HFFc6 (cell line): ENCODE measurements at regions not wholly inside any gene's neighbourhood (a gene's known extent, or its start where the extent isn't known, plus 50 kb on each side); places are given as distances from the start of the nearest gene placed in this dataset.

Experiments
- DNase-seq: peaks from one replicate; pipeline ENCODE4 v3.0.0-alpha.2; 2018
- H3K27ac Mint-ChIP-seq: 2 replicates; pipeline ENCODE4 v1.8.0; 2020; ENCODE audit warnings: mild to moderate bottlenecking, mixed read lengths
- H3K27me3 Mint-ChIP-seq: 2 replicates; pipeline ENCODE4 v1.8.0; 2021; ENCODE audit warnings: mild to moderate bottlenecking, moderate library complexity, mixed read lengths; ENCODE audit not compliant: insufficient read depth
- H3K36me3 Mint-ChIP-seq: 2 replicates; pipeline ENCODE4 v1.8.0; 2021; ENCODE audit warnings: low read depth, mixed read lengths
- H3K4me1 Mint-ChIP-seq: 2 replicates; pipeline ENCODE4 v1.8.0; 2020; ENCODE audit warnings: low read depth, mixed read lengths
- H3K4me3 Mint-ChIP-seq: 2 replicates; pipeline ENCODE4 v1.8.0; 2020; ENCODE audit warnings: mild to moderate bottlenecking, moderate library complexity, mixed read lengths
- H3K9me3 Mint-ChIP-seq: 2 replicates; pipeline ENCODE4 v1.8.0; 2020; ENCODE audit warnings: mild to moderate bottlenecking, mixed read lengths
- CTCF ChIP-seq: fragments of 200-600 bp; sonication (generic); IDR thresholded peaks from 2 replicates; pipeline ENCODE4 v1.5.0; 2021; ENCODE audit warnings: antibody characterized with exemption, mild to moderate bottlenecking

GRCh38 chr2:145408980-145409379 is 889.1 kb upstream of the ZEB2 start:
- Mint-ChIP-seq H3K27ac (no peak overlapping the region), H3K4me3 (no peak overlapping the region), H3K4me1 (no peaks in the 10 kb centered on the region), H3K9me3 (peaks cover 2% of the 10 kb centered on the region; the same call in 1 of the 2 replicates), H3K27me3 (peaks cover 2% of the 10 kb centered on the region), H3K36me3 (no peaks in the 10 kb centered on the region; the same call in 1 of the 2 replicates)
- TF ChIP-seq CTCF: no peak
- DNase-seq: peak; percentile 3

GRCh38 chr2:145404690-145405089 is 884.8 kb upstream of the ZEB2 start:
- DNase-seq: no peak
- H3K27ac Mint-ChIP-seq: no peak overlapping the region
- no peaks in the 10 kb centered on the region for H3K9me3 Mint-ChIP-seq
- no peak for TF ChIP-seq CTCF
- no peaks in the 10 kb centered on the region for H3K36me3 Mint-ChIP-seq
- no peaks in the 10 kb centered on the region for H3K27me3 Mint-ChIP-seq
- H3K4me3 Mint-ChIP-seq: no peak overlapping the region
- H3K4me1 Mint-ChIP-seq: no peaks in the 10 kb centered on the region

GRCh38 chr2:145402706-145403277 is 882.9 kb upstream of the ZEB2 start:
- no peak for TF ChIP-seq CTCF
- Mint-ChIP-seq H3K36me3 (no peaks in the 10 kb centered on the region), H3K27me3 (no peaks in the 10 kb centered on the region), H3K9me3 (no peaks in the 10 kb centered on the region), H3K27ac (no peak overlapping the region), H3K4me3 (no peak overlapping the region), H3K4me1 (no peaks in the 10 kb centered on the region)
- DNase-seq: no peak

GRCh38 chr2:145399131-145399530 is 879.2 kb upstream of the ZEB2 start:
- no peaks in the 10 kb centered on the region for H3K36me3 Mint-ChIP-seq
- H3K27me3 Mint-ChIP-seq: no peaks in the 10 kb centered on the region
- H3K9me3 Mint-ChIP-seq: no peaks in the 10 kb centered on the region
- DNase-seq: no peak
- TF ChIP-seq CTCF: no peak
- no peak overlapping the region for H3K27ac Mint-ChIP-seq
- H3K4me1 Mint-ChIP-seq: peaks cover 10% of the 10 kb centered on the region
- no peak overlapping the region for H3K4me3 Mint-ChIP-seq

- no peak for TF ChIP-seq CTCF
- no peaks in the 10 kb centered on the region for H3K36me3 Mint-ChIP-seq
- H3K27me3 Mint-ChIP-seq: no peaks in the 10 kb centered on the region
- H3K4me3 Mint-ChIP-seq: no peak overlapping the region
- no peak for DNase-seq
- H3K4me1 Mint-ChIP-seq: peaks cover 10% of the 10 kb centered on the region
- H3K9me3 Mint-ChIP-seq: no peaks in the 10 kb centered on the region
- H3K27ac Mint-ChIP-seq: no peak overlapping the region
Measured at GRCh38 chr2:145394181-145394580, 874.3 kb upstream of the ZEB2 start.

GRCh38 chr2:145386973-145387372 is 867.1 kb upstream of the ZEB2 start:
- no peak for TF ChIP-seq CTCF
- Mint-ChIP-seq H3K36me3 (no peaks in the 10 kb centered on the region), H3K27me3 (no peaks in the 10 kb centered on the region), H3K9me3 (no peaks in the 10 kb centered on the region), H3K4me1 (peaks cover 21% of the 10 kb centered on the region), H3K27ac (no peak overlapping the region), H3K4me3 (no peak overlapping the region)
- DNase-seq: no peak
